Skeletal muscle tissue (tissue), 3 donors: ENCODE measurements at regions not wholly inside any gene's neighbourhood (a gene's known extent, or its start where the extent isn't known, plus 50 kb on each side); places are given as distances from the start of the nearest gene placed in this dataset.

Source experiments
- H3K27ac ChIP-seq: one replicate; pipeline ENCODE4 v1.7.0; 2013; ENCODE audit warnings: mild to moderate bottlenecking, low read depth, low read length, inconsistent platforms
- H3K27me3 ChIP-seq, 3 donors: one replicate each; pipeline ENCODE4 v1.7.0; 2013; ENCODE audit warnings: low read length in 3 of 3; ENCODE audit not compliant: control insufficient read depth in 3 of 3, insufficient read depth in 3 of 3
- H3K36me3 ChIP-seq, 3 donors: one replicate each; pipeline ENCODE4 v1.7.0; 2013; ENCODE audit warnings: low read length in 3 of 3; ENCODE audit not compliant: control insufficient read depth in 3 of 3, insufficient read depth in 3 of 3
- H3K4me1 ChIP-seq, 3 donors: one replicate each; pipeline ENCODE4 v1.7.0; 2013; ENCODE audit warnings: low read length in 3 of 3, mild to moderate bottlenecking in 3 of 3; ENCODE audit not compliant: control insufficient read depth in 3 of 3, insufficient read depth in 3 of 3
- H3K4me3 ChIP-seq, 3 donors: one replicate each; pipeline ENCODE4 v1.7.0; 2013; ENCODE audit warnings: low read length in 3 of 3
- H3K9ac ChIP-seq, 3 donors: one replicate each; pipeline ENCODE4 v1.7.0; 2013; ENCODE audit warnings: low read length in 3 of 3, mild to moderate bottlenecking in 3 of 3, moderate library complexity in 2 of 3, low read depth in 1 of 3
- H3K9me3 ChIP-seq, 3 donors: one replicate each; pipeline ENCODE4 v1.7.0; 2013; ENCODE audit warnings: low read length in 3 of 3; ENCODE audit not compliant: control insufficient read depth in 3 of 3
- donor health status: Osteomylitis.

GRCh38 chr3:117105686-117106085 lies 396.1 kb downstream of the TUSC7 start:
- Histone ChIP-seq H3K27ac (no peak overlapping the region), H3K36me3 (no peaks in the 10 kb centered on the region), H3K27me3 (no peaks in the 10 kb centered on the region), H3K4me3 (no peak overlapping the region), H3K4me1 (no peaks in the 10 kb centered on the region), H3K9me3 (no peaks in the 10 kb centered on the region), H3K9ac (no peak overlapping the region)

- Histone ChIP-seq H3K9me3 (no peaks in the 10 kb centered on the region), H3K27ac (no peak overlapping the region), H3K4me1 (no peaks in the 10 kb centered on the region), H3K36me3 (no peaks in the 10 kb centered on the region), H3K9ac (no peak overlapping the region), H3K27me3 (no peaks in the 10 kb centered on the region), H3K4me3 (no peak overlapping the region)
These were observed 396.8 kb downstream of the TUSC7 start for GRCh38 chr3:117106396-117106795.

- Histone ChIP-seq H3K4me3 (no peak overlapping the region), H3K36me3 (no peaks in the 10 kb centered on the region), H3K4me1 (no peaks in the 10 kb centered on the region), H3K9ac (no peak overlapping the region), H3K27ac (no peak overlapping the region), H3K9me3 (no peaks in the 10 kb centered on the region), H3K27me3 (no peaks in the 10 kb centered on the region)
These were observed 398.4 kb downstream of the TUSC7 start for GRCh38 chr3:117107946-117108345.

GRCh38 chr3:117109178-117109577 lies 399.6 kb downstream of the TUSC7 start:
- Histone ChIP-seq H3K9ac (no peak overlapping the region), H3K27me3 (no peaks in the 10 kb centered on the region), H3K9me3 (no peaks in the 10 kb centered on the region), H3K27ac (no peak overlapping the region), H3K36me3 (no peaks in the 10 kb centered on the region), H3K4me1 (no peaks in the 10 kb centered on the region), H3K4me3 (no peak overlapping the region)

- H3K27me3 ChIP-seq: no peaks in the 10 kb centered on the region
- no peaks in the 10 kb centered on the region for H3K36me3 ChIP-seq
- no peaks in the 10 kb centered on the region for H3K9me3 ChIP-seq
- no peak overlapping the region for H3K4me3 ChIP-seq
- H3K4me1 ChIP-seq: no peaks in the 10 kb centered on the region
- no peak overlapping the region for H3K27ac ChIP-seq
- no peak overlapping the region for H3K9ac ChIP-seq
These were observed 405.1 kb downstream of the TUSC7 start for GRCh38 chr3:117114517-117115265.

- Histone ChIP-seq H3K4me3 (no peak overlapping the region), H3K4me1 (no peaks in the 10 kb centered on the region), H3K27ac (no peak overlapping the region), H3K36me3 (no peaks in the 10 kb centered on the region), H3K9me3 (no peaks in the 10 kb centered on the region), H3K27me3 (no peaks in the 10 kb centered on the region), H3K9ac (no peak overlapping the region)
These were observed 407.8 kb downstream of the TUSC7 start for GRCh38 chr3:117117188-117117936.

- H3K4me1 ChIP-seq: no peaks in the 10 kb centered on the region
- H3K27me3 ChIP-seq: no peaks in the 10 kb centered on the region
- no peak overlapping the region for H3K27ac ChIP-seq
These were observed 409.0 kb downstream of the TUSC7 start for GRCh38 chr3:117118604-117119003.

GRCh38 chr3:117120014-117120413 lies 410.4 kb downstream of the TUSC7 start:
- H3K36me3 ChIP-seq: no peaks in the 10 kb centered on the region
- H3K9me3 ChIP-seq: no peaks in the 10 kb centered on the region
- H3K4me3 ChIP-seq: no peak overlapping the region
- no peaks in the 10 kb centered on the region for H3K27me3 ChIP-seq
- H3K9ac ChIP-seq: no peak overlapping the region
- H3K27ac ChIP-seq: no peak overlapping the region
- no peaks in the 10 kb centered on the region for H3K4me1 ChIP-seq

More at GRCh38 chr3:117118604-117119003, 409.0 kb downstream of the TUSC7 start:
- H3K9ac ChIP-seq: no peak overlapping the region
- H3K9me3 ChIP-seq: no peaks in the 10 kb centered on the region
- H3K36me3 ChIP-seq: no peaks in the 10 kb centered on the region
- no peak overlapping the region for H3K4me3 ChIP-seq

- Histone ChIP-seq H3K9ac (no peak overlapping the region), H3K27me3 (no peaks in the 10 kb centered on the region), H3K9me3 (no peaks in the 10 kb centered on the region), H3K4me1 (no peaks in the 10 kb centered on the region), H3K36me3 (no peaks in the 10 kb centered on the region), H3K4me3 (no peak overlapping the region), H3K27ac (no peak overlapping the region)
These were observed 413.0 kb downstream of the TUSC7 start for GRCh38 chr3:117122609-117123008.

- Histone ChIP-seq H3K27ac (no peak overlapping the region), H3K9ac (no peak overlapping the region), H3K27me3 (no peaks in the 10 kb centered on the region), H3K36me3 (no peaks in the 10 kb centered on the region), H3K9me3 (no peaks in the 10 kb centered on the region), H3K4me3 (no peak overlapping the region), H3K4me1 (no peaks in the 10 kb centered on the region)
These were observed 416.9 kb downstream of the TUSC7 start for GRCh38 chr3:117126460-117126859.
